ENCODE measurements at regions not wholly inside any gene's neighbourhood (a gene's known extent, or its start where the extent isn't known, plus 50 kb on each side); places are given as distances from the start of the nearest gene placed in this dataset.

DNA sequence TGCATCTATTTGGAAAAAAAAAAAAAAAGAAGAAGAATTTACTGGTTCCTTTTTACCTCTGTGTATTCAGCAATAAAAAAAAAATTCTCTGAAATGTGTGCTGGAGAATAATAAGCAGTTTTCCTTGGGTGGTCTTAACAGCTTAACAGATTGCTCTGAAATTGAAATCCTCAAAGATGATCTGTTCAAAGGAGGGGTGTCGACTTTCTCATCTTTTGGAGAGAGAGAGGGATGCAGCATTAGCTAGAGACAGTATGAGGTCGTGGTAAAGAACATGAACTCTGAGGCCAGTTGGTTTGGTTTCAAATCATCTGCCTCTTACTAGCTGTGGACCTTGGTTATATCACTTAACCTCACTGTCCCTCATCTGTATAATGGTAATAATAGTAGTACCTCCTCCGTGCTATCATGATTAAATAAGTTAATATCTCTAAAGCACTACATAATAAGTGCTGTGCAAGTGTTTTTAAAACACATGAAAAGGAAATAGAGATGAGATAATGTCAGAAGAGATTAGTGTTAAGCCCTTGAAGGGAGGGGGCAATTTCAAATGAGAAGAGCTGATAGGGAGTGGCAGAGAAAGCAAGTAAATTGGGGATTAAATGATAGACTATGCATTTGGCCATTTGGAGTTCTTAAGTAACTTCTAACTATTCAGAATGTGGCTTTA lies 109.9 kb upstream of the LIMCH1 start (continued):
- TF ChIP-seq ASH2L (IDR thresholded peaks at IDR 0.05; ENCODE audit: borderline replicate concordance, low read depth) = no peak

DNA sequence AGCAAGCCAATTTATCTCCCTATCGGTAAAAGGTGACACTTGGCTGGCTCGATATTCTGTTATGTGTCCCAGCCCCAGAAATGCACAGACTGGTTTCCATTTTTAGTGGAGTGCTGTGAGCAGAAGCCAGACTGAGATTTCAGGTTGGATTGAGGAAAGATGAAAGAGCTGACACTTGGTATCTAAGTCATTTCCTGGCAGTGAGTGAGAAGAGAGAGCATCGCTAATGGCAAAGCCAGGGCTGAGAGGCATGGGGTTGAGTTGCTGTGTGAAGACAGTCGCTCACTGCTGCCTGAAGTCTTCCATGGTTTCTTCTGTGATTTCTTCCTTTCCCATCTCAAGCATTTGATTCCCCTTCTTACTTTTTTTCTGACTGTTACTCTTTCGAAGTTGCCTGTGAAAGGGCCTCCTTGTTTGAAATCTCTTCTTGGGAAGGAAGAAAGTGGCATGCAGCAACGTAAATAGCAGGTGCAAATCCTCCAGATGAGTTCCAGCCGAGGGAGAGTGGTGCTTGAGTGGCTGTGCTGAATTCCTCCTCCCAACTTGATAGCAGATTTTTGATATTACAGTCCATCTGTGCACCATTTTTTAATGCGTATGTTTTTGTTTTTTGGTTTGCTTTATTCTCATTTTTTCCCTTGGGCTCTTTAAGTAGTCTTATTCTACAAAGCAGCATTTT lies 109.2 kb upstream of the LIMCH1 start:
- no peak for FAIRE-seq
- no peak overlapping the region for H3K9ac ChIP-seq (ENCODE audit: control insufficient read depth, insufficient read depth, low read length)
- POLR2A ChIA-PET = no interaction called here
- H4K20me1 ChIP-seq (ENCODE audit: control insufficient read depth, insufficient read depth) = no peaks in the 10 kb centered on the region
- no peaks in the 10 kb centered on the region for H3K4me1 ChIP-seq (ENCODE audit: control insufficient read depth, insufficient read depth, low read length)
- in situ Hi-C loops (cut with MboI) (no loop called here), intact Hi-C loops (cut with micrococcal nuclease; ENCODE audit: unreplicated experiment) (no loop called here)
- no peaks in the 10 kb centered on the region; a peak in 1 of 4 replicates for H3K27me3 ChIP-seq (replicated peaks in 1 of 2; ENCODE audit: control insufficient read depth in 2 of 2, insufficient read depth in 2 of 2, low read length in 1 of 2)
- RAD21 ChIA-PET (ENCODE audit: unreplicated experiment) = no interaction called here
- no peaks in the 10 kb centered on the region for H3K36me3 ChIP-seq (ENCODE audit: control insufficient read depth in 2 of 2, insufficient read depth in 2 of 2, low read length in 1 of 2)
- no peak for TF ChIP-seq BACH1 (IDR thresholded peaks at IDR 0.05; ENCODE audit: borderline replicate concordance)
- TF ChIP-seq ETV6 (conservative IDR thresholded peaks at IDR 0.05 in 1 of 2, IDR thresholded peaks at IDR 0.05 in 1 of 2; ENCODE audit: borderline replicate concordance in 1 of 2, low read depth in 1 of 2) = no peak
- TF ChIP-seq PAX8 (IDR thresholded peaks at IDR 0.05) = no peak
- no peak for TF ChIP-seq CREB1 (IDR thresholded peaks at IDR 0.05; ENCODE audit: low read depth)
- no peak for TF ChIP-seq TBL1XR1 (IDR thresholded peaks at IDR 0.05; ENCODE audit: low read depth, low read length)
- TF ChIP-seq SRF (IDR thresholded peaks at IDR 0.05; ENCODE audit: low read depth in 2 of 2, low read length in 2 of 2) = no peak
- TF ChIP-seq SUZ12 (IDR thresholded peaks at IDR 0.05; ENCODE audit: unreplicated experiment) = no peak
- no peak for TF ChIP-seq EGR1 (IDR thresholded peaks at IDR 0.05; ENCODE audit: borderline replicate concordance in 1 of 2, low read depth in 2 of 2, low read length in 2 of 2)
- no peak for TF ChIP-seq SREBF2 (IDR thresholded peaks at IDR 0.05; ENCODE audit: low read length)
- TF ChIP-seq GATAD2B (conservative IDR thresholded peaks at IDR 0.05; ENCODE audit: low read depth) = no peak
- TF ChIP-seq CREM (IDR thresholded peaks at IDR 0.05; ENCODE audit: low read depth) = no peak
- no peak for TF ChIP-seq KLF5 (IDR thresholded peaks at IDR 0.05; ENCODE audit: partially characterized antibody)
- no peak for TF ChIP-seq ZNF384 (IDR thresholded peaks at IDR 0.05; ENCODE audit: borderline replicate concordance, low read depth, low read length)
- no peak for TF ChIP-seq NFYA (IDR thresholded peaks at IDR 0.05; ENCODE audit: borderline replicate concordance, low read depth, low read length)
- H3K9me3 ChIP-seq (replicated peaks; ENCODE audit: control insufficient read depth, insufficient read depth, low read length) = no peaks in the 10 kb centered on the region
- BruUV-seq (replicated peaks) = no TSS peak
- CTCF ChIA-PET = no interaction called here
- H3K4me2 ChIP-seq (ENCODE audit: control insufficient read depth, insufficient read depth) = no peak overlapping the region
- H2AFZ ChIP-seq (ENCODE audit: control insufficient read depth, low read depth, low read length) = no peak overlapping the region
- DNase-seq (ENCODE audit: low read depth, low spot score) = no peak
- 21% methylated on average over 8 of the region's 8 CpGs for WGBS (ENCODE audit: insufficient coverage, insufficient replicate concordance, low lambda C conversion rate, missing lambda C conversion rate)
- SMC1A ChIA-PET (ENCODE audit: uncharacterized antibody, unreplicated experiment) = no interaction called here
- ATAC-seq = no peak
- H3K27ac ChIP-seq (ENCODE audit: control insufficient read depth, insufficient read depth) = no peak overlapping the region
- H3K79me2 ChIP-seq (ENCODE audit: control insufficient read depth, insufficient read depth, low read length) = no peaks in the 10 kb centered on the region
- H3K4me3 ChIP-seq = no peak overlapping the region
